Ishikawa (cell line): ENCODE measurements at regions not wholly inside any gene's neighbourhood (a gene's known extent, or its start where the extent isn't known, plus 50 kb on each side); places are given as distances from the start of the nearest gene placed in this dataset.

Experiments used
- CREB1 ChIP-seq: IDR thresholded peaks from 2 replicates; pipeline ENCODE4 v1.6.1; 2012; ENCODE audit warnings: low read depth
- EGR1 ChIP-seq: IDR thresholded peaks from 2 replicates; pipeline ENCODE4 v1.6.1; 2012
- EP300 ChIP-seq: IDR thresholded peaks from 2 replicates; pipeline ENCODE4 v1.6.1; 2012; ENCODE audit warnings: borderline replicate concordance
- MAX ChIP-seq: IDR thresholded peaks from 2 replicates; pipeline ENCODE4 v1.6.1; 2012
- NFIC ChIP-seq: IDR thresholded peaks from 2 replicates; pipeline ENCODE4 v1.6.1; 2012
- REST ChIP-seq: IDR thresholded peaks from 2 replicates; pipeline ENCODE4 v1.6.1; 2012; ENCODE audit warnings: low read depth, mild to moderate bottlenecking
- USF1 ChIP-seq: IDR thresholded peaks from 2 replicates; pipeline ENCODE4 v1.6.1; 2012

- TF ChIP-seq CREB1 (no peak), USF1 (no peak), NFIC (no peak), MAX (no peak), EP300 (no peak), REST (no peak), EGR1 (no peak)
These were observed 92.3 kb upstream of the SLC38A2 start for GRCh38 chr12:46464863-46465262.
